ENCODE measurements at regions not wholly inside any gene's neighbourhood (a gene's known extent, or its start where the extent isn't known, plus 50 kb on each side); places are given as distances from the start of the nearest gene placed in this dataset.

GRCh38 chr7:1309290-1309689, 76.6 kb downstream of the UNCX start:
- H3K4me3 ChIP-seq (ENCODE audit: control insufficient read depth, low read depth, low read length): no peak overlapping the region
- no peak for TF ChIP-seq CTCF (conservative IDR thresholded peaks at IDR 0.05; ENCODE audit: control insufficient read depth, insufficient read depth, low read depth, low read length)
- no peak for DNase-seq (ENCODE audit: low read depth)

GRCh38 chr7:1309996-1310395, 77.3 kb downstream of the UNCX start:
- no peak overlapping the region for H3K4me3 ChIP-seq (ENCODE audit: control insufficient read depth, low read depth, low read length)
- no peak for TF ChIP-seq CTCF (conservative IDR thresholded peaks at IDR 0.05; ENCODE audit: control insufficient read depth, insufficient read depth, low read depth, low read length)
- no peak for DNase-seq (ENCODE audit: low read depth)

GRCh38 chr7:1310936-1311335, 78.3 kb downstream of the UNCX start:
- DNase-seq (ENCODE audit: low read depth): no peak
- TF ChIP-seq CTCF (conservative IDR thresholded peaks at IDR 0.05; ENCODE audit: control insufficient read depth, insufficient read depth, low read depth, low read length): no peak
- H3K4me3 ChIP-seq (ENCODE audit: control insufficient read depth, low read depth, low read length): no peak overlapping the region

GRCh38 chr7:1311406-1312135, 78.9 kb downstream of the UNCX start:
- DNase-seq (ENCODE audit: low read depth): no peak
- no peak for TF ChIP-seq CTCF (conservative IDR thresholded peaks at IDR 0.05; ENCODE audit: control insufficient read depth, insufficient read depth, low read depth, low read length)
- H3K4me3 ChIP-seq (ENCODE audit: control insufficient read depth, low read depth, low read length): no peak overlapping the region

DNA sequence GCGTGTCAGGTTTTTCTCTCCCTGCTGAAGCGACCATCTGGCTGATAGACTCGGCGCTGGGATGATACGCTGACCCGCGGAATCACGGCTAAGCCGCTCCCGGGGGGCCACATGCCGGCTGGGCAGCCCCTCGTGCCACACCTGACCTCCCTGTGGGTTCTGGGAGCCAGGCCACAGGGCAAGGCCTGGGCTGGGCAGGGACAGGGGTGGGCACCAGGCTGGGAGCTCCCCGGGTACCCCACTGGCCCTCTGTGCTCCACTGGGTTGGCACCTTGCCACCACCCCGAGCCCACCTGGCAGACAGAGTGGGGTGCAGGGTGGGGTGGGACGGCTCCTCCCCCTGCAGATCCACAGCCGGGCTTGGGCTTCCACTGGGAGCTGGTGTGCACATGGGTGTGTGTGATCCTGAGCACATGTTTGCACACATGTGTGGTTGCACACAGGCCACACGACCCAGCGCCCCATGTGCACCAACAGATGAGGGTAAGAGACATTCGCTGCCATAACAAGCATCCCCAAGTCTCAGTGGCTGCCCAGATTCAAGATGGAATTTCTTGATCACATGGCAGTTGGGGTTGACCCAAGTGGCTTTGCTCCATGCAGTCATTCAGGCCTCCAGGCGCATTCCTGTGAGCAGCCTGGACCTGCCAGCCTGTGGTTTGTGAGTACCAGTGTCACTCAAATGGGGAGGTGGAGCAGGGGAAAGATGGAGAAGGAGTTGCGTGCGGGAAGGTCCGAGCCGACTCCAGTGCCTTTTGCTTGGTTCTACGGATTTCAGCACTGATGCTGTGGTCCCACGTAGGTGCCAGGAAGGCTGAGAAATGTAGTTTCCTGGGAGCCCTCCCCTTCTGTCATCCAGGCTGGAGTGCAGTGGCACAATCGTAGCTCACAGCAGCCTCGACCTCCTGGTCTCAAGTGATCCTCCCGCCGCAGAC, 79.7 kb downstream of the UNCX start:
- DNase-seq (ENCODE audit: low read depth): no peak

GRCh38 chr7:1313613-1314012, 80.9 kb downstream of the UNCX start:
- no peak for DNase-seq (ENCODE audit: low read depth)
- TF ChIP-seq CTCF (conservative IDR thresholded peaks at IDR 0.05; ENCODE audit: control insufficient read depth, insufficient read depth, low read depth, low read length): no peak
- no peak overlapping the region for H3K4me3 ChIP-seq (ENCODE audit: control insufficient read depth, low read depth, low read length)

More for the DNA sequence above, 79.7 kb downstream of the UNCX start:
- no peak for TF ChIP-seq CTCF (conservative IDR thresholded peaks at IDR 0.05; ENCODE audit: control insufficient read depth, insufficient read depth, low read depth, low read length)
- no peak overlapping the region for H3K4me3 ChIP-seq (ENCODE audit: control insufficient read depth, low read depth, low read length)

All from fibroblast of mammary gland (primary cell).